Liver (tissue), 7 donors: ENCODE measurements at regions not wholly inside any gene's neighbourhood (a gene's known extent, or its start where the extent isn't known, plus 50 kb on each side); places are given as distances from the start of the nearest gene placed in this dataset.

Experiments
- DNase-seq: peaks from one replicate; pipeline ENCODE4 v3.0.0-alpha.2; 2017; ENCODE audit warnings: low spot score
- H3K27ac ChIP-seq, 2 donors: one replicate each; pipeline ENCODE4 v1.7.0; 2013; ENCODE audit warnings: inconsistent platforms in 2 of 2, low read length in 2 of 2, control low read depth in 1 of 2, low read depth in 1 of 2, mild to moderate bottlenecking in 1 of 2
- H3K27me3 ChIP-seq, 4 donors: one replicate each; pipeline versions ENCODE4 v1.6.1 to v1.7.0; 2013; ENCODE audit warnings: low read length in 3 of 4, inconsistent platforms in 1 of 4, mild to moderate bottlenecking in 1 of 4, moderate library complexity in 1 of 4; ENCODE audit not compliant: control insufficient read depth in 4 of 4, insufficient read depth in 4 of 4
- H3K36me3 ChIP-seq, 4 donors: one replicate each; pipeline versions ENCODE4 v1.6.1 to v1.7.0; 2013; ENCODE audit warnings: low read length in 3 of 4, mild to moderate bottlenecking in 3 of 4, low read depth in 1 of 4, moderate library complexity in 1 of 4; ENCODE audit not compliant: control insufficient read depth in 4 of 4, insufficient read depth in 3 of 4
- H3K4me1 ChIP-seq, 4 donors: one replicate each; pipeline versions ENCODE4 v1.6.1 to v1.7.0; 2013; ENCODE audit warnings: low read length in 3 of 4, mild to moderate bottlenecking in 3 of 4, moderate library complexity in 1 of 4; ENCODE audit not compliant: control insufficient read depth in 4 of 4, insufficient read depth in 4 of 4
- H3K4me3 ChIP-seq, 3 donors: one replicate each; pipeline versions ENCODE4 v1.6.1 to v1.7.0; 2013; ENCODE audit warnings: low read length in 3 of 3, control low read depth in 1 of 3, low read depth in 1 of 3, mild to moderate bottlenecking in 1 of 3
- H3K9ac ChIP-seq, 2 donors: one replicate each; pipeline ENCODE4 v1.7.0; 2013; ENCODE audit warnings: low read length in 2 of 2, mild to moderate bottlenecking in 2 of 2, moderate library complexity in 2 of 2, control low read depth in 1 of 2, low read depth in 1 of 2
- H3K9me3 ChIP-seq, 4 donors: one replicate each; pipeline versions ENCODE4 v1.6.1 to v1.7.0; 2013; ENCODE audit warnings: low read length in 3 of 4; ENCODE audit not compliant: control insufficient read depth in 4 of 4
- ATF3 ChIP-seq: IDR thresholded peaks from 2 replicates; pipeline ENCODE4 v1.6.1; 2016; ENCODE audit warnings: antibody characterized with exemption
- EGR1 ChIP-seq, 2 donors: IDR thresholded peaks; 2 replicates each; pipeline ENCODE4 v1.6.1; 2016 to 2018; ENCODE audit warnings: antibody characterized with exemption in 2 of 2, low read depth in 2 of 2
- FOXA2 ChIP-seq: IDR thresholded peaks from 2 replicates; pipeline ENCODE4 v1.6.1; 2016; ENCODE audit warnings: antibody characterized with exemption
- GABPA ChIP-seq, 2 donors: IDR thresholded peaks in 1 of 2; conservative IDR thresholded peaks in 1 of 2; 2 replicates each; pipeline ENCODE4 v1.6.1; 2016; ENCODE audit warnings: antibody characterized with exemption in 2 of 2, mild to moderate bottlenecking in 1 of 2, moderate library complexity in 1 of 2
- HNF4G ChIP-seq: IDR thresholded peaks from 2 replicates; pipeline ENCODE4 v1.6.1; 2016; ENCODE audit warnings: antibody characterized with exemption
- JUND ChIP-seq, 2 donors: IDR thresholded peaks; 2 replicates each; pipeline ENCODE4 v1.6.1; 2016; ENCODE audit warnings: antibody characterized with exemption in 2 of 2
- NR2F2 ChIP-seq: IDR thresholded peaks from 2 replicates; pipeline ENCODE4 v1.6.1; 2016; ENCODE audit warnings: antibody characterized with exemption
- RAD21 ChIP-seq, 2 donors: IDR thresholded peaks; 2 replicates each; pipeline ENCODE4 v1.6.1; 2016; ENCODE audit warnings: antibody characterized with exemption in 2 of 2, mild to moderate bottlenecking in 2 of 2
- REST ChIP-seq: IDR thresholded peaks from 2 replicates; pipeline ENCODE4 v1.6.1; 2016; ENCODE audit warnings: antibody characterized with exemption, mild to moderate bottlenecking
- TAF1 ChIP-seq: conservative IDR thresholded peaks from 2 replicates; pipeline ENCODE4 v1.6.1; 2016; ENCODE audit warnings: antibody characterized with exemption, mild to moderate bottlenecking
- YY1 ChIP-seq: IDR thresholded peaks from 2 replicates; pipeline ENCODE4 v1.6.1; 2016; ENCODE audit warnings: antibody characterized with exemption, mild to moderate bottlenecking
- WGBS: extraction: QIAGEN DNeasy Blood & Tissue Kit; methylation state at CpG from one replicate; pipeline ENCODE4 v1.1.7; 2013; 5-methylcytosine and 5-hydroxymethylcytosine counted together
- donor health status: healthy.
- donor health status: healthy.
- donor health status: healthy.
- donor health status: healthy.

GRCh38 chr5:54718656-54719055 is 201.1 kb downstream of the SNX18 start:
- no peaks in the 10 kb centered on the region for H3K9me3 ChIP-seq
- DNase-seq, result no peak
- no peak overlapping the region for H3K4me3 ChIP-seq
- H3K9ac ChIP-seq, result no peak overlapping the region
- H3K36me3 ChIP-seq, result no peaks in the 10 kb centered on the region
- no peak for TF ChIP-seq TAF1
- 68% methylated on average over 3 of the region's 3 CpGs for WGBS
- H3K27me3 ChIP-seq, result no peaks in the 10 kb centered on the region
- no peaks in the 10 kb centered on the region for H3K4me1 ChIP-seq
- H3K27ac ChIP-seq, result no peak overlapping the region

- no peak overlapping the region for H3K4me3 ChIP-seq
- 89% methylated on average over 5 of the region's 5 CpGs for WGBS
- no peaks in the 10 kb centered on the region for H3K4me1 ChIP-seq
- no peaks in the 10 kb centered on the region for H3K27me3 ChIP-seq
- H3K27ac ChIP-seq, result no peak overlapping the region
- H3K36me3 ChIP-seq, result no peaks in the 10 kb centered on the region
- H3K9ac ChIP-seq, result no peak overlapping the region
- DNase-seq, result no peak
- TF ChIP-seq RAD21 (IDR thresholded peaks at IDR 0.05) (no peak), JUND (IDR thresholded peaks at IDR 0.05) (no peak), YY1 (no peak)
- no peaks in the 10 kb centered on the region for H3K9me3 ChIP-seq
Observed at GRCh38 chr5:54717870-54718269, 200.3 kb downstream of the SNX18 start.

- Histone ChIP-seq H3K4me3 (no peak overlapping the region), H3K4me1 (no peaks in the 10 kb centered on the region), H3K27ac (no peak overlapping the region), H3K9me3 (no peaks in the 10 kb centered on the region), H3K36me3 (no peaks in the 10 kb centered on the region), H3K9ac (no peak overlapping the region), H3K27me3 (no peaks in the 10 kb centered on the region)
- no peak for DNase-seq
- WGBS, result 81% methylated on average over 2 of the region's 2 CpGs
- no peak for TF ChIP-seq TAF1
- no peak for TF ChIP-seq HNF4G
- TF ChIP-seq EGR1 (IDR thresholded peaks at IDR 0.05; ENCODE audit: low read depth in 2 of 2), result no peak
- no peak for TF ChIP-seq NR2F2
- no peak for TF ChIP-seq GABPA (IDR thresholded peaks at IDR 0.05 in 1 of 2, conservative IDR thresholded peaks at IDR 0.05 in 1 of 2)
- no peak for TF ChIP-seq JUND (IDR thresholded peaks at IDR 0.05)
- TF ChIP-seq ATF3, result no peak
- TF ChIP-seq FOXA2, result no peak
- TF ChIP-seq REST, result no peak
Observed at GRCh38 chr5:54717459-54717858, 199.9 kb downstream of the SNX18 start.
